Hepatocyte (in vitro differentiated cells): ENCODE measurements at regions not wholly inside any gene's neighbourhood (a gene's known extent, or its start where the extent isn't known, plus 50 kb on each side); places are given as distances from the start of the nearest gene placed in this dataset.
A peak's percentile ranks its signal among the peaks of the same experiment; 100 is the strongest.

ENCODE experiments used
- DNase-seq: peaks from one replicate; pipeline ENCODE4 v3.0.0-alpha.2; 2016; ENCODE audit warnings: low spot score
- H2AFZ ChIP-seq: fragments of 200-600 bp; sonication (generic); 2 replicates; pipeline ENCODE4 v1.6.0; 2016; ENCODE audit warnings: antibody characterized with exemption, mild to moderate bottlenecking
- H3K27ac ChIP-seq: fragments of 200-600 bp; sonication (generic); 2 replicates; pipeline ENCODE4 v1.5.1; 2016; ENCODE audit warnings: mild to moderate bottlenecking
- H3K27me3 ChIP-seq: fragments of 200-600 bp; sonication (generic); 2 replicates; pipeline ENCODE4 v1.6.1; 2016
- H3K36me3 ChIP-seq: fragments of 200-600 bp; sonication (generic); replicated peaks from 2 replicates; pipeline ENCODE4 v1.5.1; 2016; ENCODE audit warnings: low read depth; ENCODE audit not compliant: insufficient read depth
- H3K4me1 ChIP-seq: fragments of 200-600 bp; sonication (generic); 2 replicates; pipeline ENCODE4 v1.5.1; 2016; ENCODE audit warnings: mild to moderate bottlenecking, moderate library complexity; ENCODE audit not compliant: insufficient read depth
- H3K4me2 ChIP-seq: fragments of 200-600 bp; sonication (generic); 2 replicates; pipeline ENCODE4 v1.6.0; 2016
- H3K4me3 ChIP-seq: fragments of 200-600 bp; sonication (generic); 2 replicates; pipeline ENCODE4 v1.5.1; 2016; ENCODE audit warnings: mild to moderate bottlenecking
- H3K79me2 ChIP-seq: fragments of 200-600 bp; sonication (generic); 2 replicates; pipeline ENCODE4 v1.6.0; 2017; ENCODE audit warnings: mild to moderate bottlenecking
- H3K9me2 ChIP-seq: fragments of 200-600 bp; sonication (generic); replicated peaks from 2 replicates; pipeline ENCODE4 v1.6.0; 2017; ENCODE audit warnings: mild to moderate bottlenecking; ENCODE audit not compliant: insufficient read depth
- H3K9me3 ChIP-seq: fragments of 200-600 bp; sonication (generic); 2 replicates; pipeline ENCODE4 v1.5.1; 2016; ENCODE audit warnings: low read depth, mild to moderate bottlenecking
- H4K20me1 ChIP-seq: fragments of 200-600 bp; sonication (generic); 2 replicates; pipeline ENCODE4 v1.6.0; 2016; ENCODE audit warnings: mild to moderate bottlenecking; ENCODE audit not compliant: insufficient read depth, poor library complexity, severe bottlenecking
- EZH2 ChIP-seq: fragments of 200-600 bp; sonication (generic); IDR thresholded peaks from 2 replicates; pipeline ENCODE4 v1.6.1; 2016; ENCODE audit warnings: antibody characterized with exemption, mild to moderate bottlenecking, borderline replicate concordance
- EZH2phosphoT487 ChIP-seq: fragments of 200-600 bp; sonication (generic); IDR thresholded peaks from one replicate; pipeline ENCODE4 v1.6.1; 2018; ENCODE audit warnings: antibody characterized with exemption, mild to moderate bottlenecking, low read depth, moderate library complexity; ENCODE audit not compliant: unreplicated experiment, severe bottlenecking
- WGBS: methylation state at CpG from one replicate; pipeline ENCODE4 v1.1.6; 2016; ENCODE audit warnings: low lambda C conversion rate; ENCODE audit errors: missing lambda C conversion rate; 5-methylcytosine and 5-hydroxymethylcytosine counted together
- TF ChIP-seq, protein P1 (sequence below): fragments of 200-600 bp; sonication (generic); IDR thresholded peaks from 2 replicates; pipeline ENCODE4 v1.5.1; 2016; ENCODE audit warnings: antibody characterized with exemption, mild to moderate bottlenecking; ENCODE audit not compliant: poor library complexity

DNA sequence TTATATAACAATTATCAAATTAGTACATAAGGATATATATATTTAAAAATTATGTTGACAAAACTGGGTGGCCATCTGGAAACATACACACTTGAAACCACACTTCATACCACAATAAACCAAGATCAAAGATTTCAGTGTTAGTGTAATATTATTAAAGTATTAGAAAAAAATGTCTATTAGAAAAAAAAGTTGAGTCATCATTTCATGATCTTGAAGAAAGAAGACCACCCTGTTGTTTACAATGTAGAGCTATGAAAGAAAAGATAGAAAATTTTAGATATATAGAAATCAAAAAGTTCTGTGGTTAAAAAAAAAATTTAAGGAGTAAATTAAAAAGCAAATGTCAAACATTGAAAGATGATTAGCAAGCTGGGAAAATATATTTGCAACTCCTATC is 224.5 kb upstream of the CDH20 start:
- Histone ChIP-seq H3K27me3 (no peaks in the 10 kb centered on the region), H2AFZ (no peak overlapping the region), H3K9me2 (no peaks in the 10 kb centered on the region), H3K36me3 (no peaks in the 10 kb centered on the region), H3K4me1 (no peaks in the 10 kb centered on the region), H4K20me1 (no peaks in the 10 kb centered on the region), H3K9me3 (no peaks in the 10 kb centered on the region), H3K4me2 (no peak overlapping the region), H3K4me3 (no peak overlapping the region), H3K27ac (no peak overlapping the region), H3K79me2 (no peaks in the 10 kb centered on the region)
- TF ChIP-seq, protein P1, sequence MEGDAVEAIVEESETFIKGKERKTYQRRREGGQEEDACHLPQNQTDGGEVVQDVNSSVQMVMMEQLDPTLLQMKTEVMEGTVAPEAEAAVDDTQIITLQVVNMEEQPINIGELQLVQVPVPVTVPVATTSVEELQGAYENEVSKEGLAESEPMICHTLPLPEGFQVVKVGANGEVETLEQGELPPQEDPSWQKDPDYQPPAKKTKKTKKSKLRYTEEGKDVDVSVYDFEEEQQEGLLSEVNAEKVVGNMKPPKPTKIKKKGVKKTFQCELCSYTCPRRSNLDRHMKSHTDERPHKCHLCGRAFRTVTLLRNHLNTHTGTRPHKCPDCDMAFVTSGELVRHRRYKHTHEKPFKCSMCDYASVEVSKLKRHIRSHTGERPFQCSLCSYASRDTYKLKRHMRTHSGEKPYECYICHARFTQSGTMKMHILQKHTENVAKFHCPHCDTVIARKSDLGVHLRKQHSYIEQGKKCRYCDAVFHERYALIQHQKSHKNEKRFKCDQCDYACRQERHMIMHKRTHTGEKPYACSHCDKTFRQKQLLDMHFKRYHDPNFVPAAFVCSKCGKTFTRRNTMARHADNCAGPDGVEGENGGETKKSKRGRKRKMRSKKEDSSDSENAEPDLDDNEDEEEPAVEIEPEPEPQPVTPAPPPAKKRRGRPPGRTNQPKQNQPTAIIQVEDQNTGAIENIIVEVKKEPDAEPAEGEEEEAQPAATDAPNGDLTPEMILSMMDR = no peak
- no peak for TF ChIP-seq EZH2phosphoT487
- no peak for TF ChIP-seq EZH2
- no peak for DNase-seq

DNA sequence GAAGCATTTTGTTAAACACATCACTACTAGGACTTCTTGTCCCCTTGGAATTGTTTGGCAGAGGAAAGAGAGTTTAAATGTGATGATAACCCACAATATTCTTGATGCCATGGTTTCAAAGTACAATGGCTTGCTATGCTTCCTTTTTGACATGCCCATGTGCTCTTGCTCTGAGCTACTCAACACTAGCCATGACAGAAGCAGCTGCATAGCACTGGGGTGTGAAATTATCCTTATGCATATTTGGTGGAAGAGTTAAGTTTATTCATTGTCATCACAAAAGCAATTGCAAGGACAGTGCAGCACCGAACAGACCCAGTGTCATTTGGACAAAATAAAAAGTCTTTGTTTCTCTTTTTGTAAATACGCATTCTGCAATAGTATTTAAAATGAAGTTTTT is 209.9 kb upstream of the CDH20 start:
- no peak overlapping the region for H3K27ac ChIP-seq
- H3K4me3 ChIP-seq = no peak overlapping the region
- H3K79me2 ChIP-seq = no peaks in the 10 kb centered on the region
- H3K27me3 ChIP-seq = no peaks in the 10 kb centered on the region
- H3K4me2 ChIP-seq = no peak overlapping the region
- WGBS = 98% methylated on average over 2 of the region's 2 CpGs
- no peaks in the 10 kb centered on the region for H3K9me2 ChIP-seq
- no peak overlapping the region for H2AFZ ChIP-seq
- H3K4me1 ChIP-seq = no peaks in the 10 kb centered on the region
- no peaks in the 10 kb centered on the region for H3K36me3 ChIP-seq
- H4K20me1 ChIP-seq = no peaks in the 10 kb centered on the region
- no peaks in the 10 kb centered on the region for H3K9me3 ChIP-seq
- TF ChIP-seq, protein P1 = no peak
- TF ChIP-seq EZH2 (no peak), EZH2phosphoT487 (no peak)
- no peak for DNase-seq

DNA sequence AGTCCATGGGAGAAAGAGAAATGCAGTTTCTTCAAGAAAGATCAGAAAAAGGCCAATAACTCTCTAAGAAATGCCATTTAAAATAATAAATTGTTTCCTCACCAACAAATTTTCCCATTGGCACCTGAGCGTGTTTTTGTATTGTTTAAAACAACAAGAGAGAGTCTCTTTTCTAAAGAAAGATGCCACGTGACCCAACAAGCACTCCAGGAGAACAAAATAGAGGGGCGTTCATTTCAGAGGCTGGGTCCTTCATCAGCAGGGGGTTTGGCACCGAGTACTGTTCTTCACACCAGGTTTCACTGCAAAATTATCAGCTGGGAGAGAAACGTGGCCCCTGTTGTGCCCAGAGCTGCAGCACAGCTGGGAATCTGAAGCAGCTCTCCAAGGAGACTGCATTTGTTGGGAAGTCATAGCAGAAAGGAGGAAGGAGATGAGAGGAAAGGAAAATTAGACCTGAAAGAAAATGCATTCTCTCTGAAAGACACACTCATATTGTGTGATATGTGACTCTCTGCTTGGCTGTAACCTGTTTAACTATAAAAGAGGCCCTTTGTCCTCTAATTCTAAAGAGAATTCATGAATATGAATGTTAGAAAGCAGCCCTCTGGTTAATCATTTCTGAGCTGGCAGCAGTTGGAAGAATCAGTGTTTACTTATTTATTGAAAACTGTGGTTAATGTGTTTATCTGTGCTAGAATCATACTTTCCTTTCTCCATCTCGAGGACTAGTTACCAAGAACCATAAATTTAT is 205.3 kb upstream of the CDH20 start:
- Histone ChIP-seq H3K27me3 (no peaks in the 10 kb centered on the region), H3K4me3 (no peak overlapping the region), H3K36me3 (no peaks in the 10 kb centered on the region), H3K4me1 (no peaks in the 10 kb centered on the region), H2AFZ (peak overlapping the region; percentile 17), H3K4me2 (no peak overlapping the region), H4K20me1 (no peaks in the 10 kb centered on the region), H3K27ac (no peak overlapping the region), H3K9me3 (no peaks in the 10 kb centered on the region), H3K9me2 (no peaks in the 10 kb centered on the region), H3K79me2 (no peaks in the 10 kb centered on the region)
- no peak for TF ChIP-seq EZH2
- TF ChIP-seq, protein P1 = no peak
- no peak for TF ChIP-seq EZH2phosphoT487
- 49% methylated on average over 6 of the region's 6 CpGs for WGBS
- DNase-seq = no peak

DNA sequence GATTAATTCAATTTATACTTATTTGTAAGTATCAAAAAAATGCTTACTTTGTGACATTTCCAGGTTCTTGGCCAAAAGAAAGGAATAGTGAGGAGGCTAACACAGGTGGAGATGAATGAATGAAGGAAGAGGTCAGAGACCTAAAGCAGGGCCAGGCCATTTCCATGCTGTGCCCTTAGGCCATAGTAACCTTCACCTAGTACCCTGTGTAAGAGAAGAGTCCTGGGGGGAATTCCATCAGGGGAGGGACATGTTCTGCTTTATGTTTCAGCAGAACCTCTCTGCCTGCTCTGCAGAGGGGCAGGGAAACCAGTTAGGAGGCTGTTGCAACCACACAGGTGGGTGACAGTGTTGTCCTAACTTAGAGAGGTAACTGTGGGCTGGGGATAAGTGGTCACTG is 204.2 kb upstream of the CDH20 start:
- no peak for DNase-seq
- Histone ChIP-seq H4K20me1 (no peaks in the 10 kb centered on the region), H3K27me3 (no peaks in the 10 kb centered on the region), H3K36me3 (no peaks in the 10 kb centered on the region), H3K9me2 (no peaks in the 10 kb centered on the region), H2AFZ (no peak overlapping the region), H3K4me1 (no peaks in the 10 kb centered on the region), H3K9me3 (no peaks in the 10 kb centered on the region), H3K4me2 (no peak overlapping the region), H3K79me2 (no peaks in the 10 kb centered on the region), H3K27ac (no peak overlapping the region), H3K4me3 (no peak overlapping the region)
- no peak for TF ChIP-seq EZH2phosphoT487
- TF ChIP-seq, protein P1 = no peak
- TF ChIP-seq EZH2 = no peak
